ENCODE measurements at regions not wholly inside any gene's neighbourhood (a gene's known extent, or its start where the extent isn't known, plus 50 kb on each side); places are given as distances from the start of the nearest gene placed in this dataset.

GRCh38 chr7:363626-364025 lies 73.7 kb downstream of the FOXL3 start:
- TF ChIP-seq EZH2 (IDR thresholded peaks at IDR 0.05; ENCODE audit: borderline replicate concordance, low read depth, low read length, severe bottlenecking) (no peak), CTCF (IDR thresholded peaks at IDR 0.05; ENCODE audit: extremely low read depth in 1 of 2, insufficient read depth in 1 of 2, low read depth in 1 of 2, low read length in 2 of 2) (no peak), POLR2AphosphoS5 (IDR thresholded peaks at IDR 0.05; ENCODE audit: insufficient read depth, low read depth, low read length) (no peak)

Measured in endothelial cell of umbilical vein (primary cell).